ENCODE measurements at regions not wholly inside any gene's neighbourhood (a gene's known extent, or its start where the extent isn't known, plus 50 kb on each side); places are given as distances from the start of the nearest gene placed in this dataset.

- H3K36me3 Mint-ChIP-seq (ENCODE audit: insufficient read depth in 1 of 3, low read depth in 3 of 3), result no peaks in the 10 kb centered on the region
- H3K9me3 Mint-ChIP-seq, result no peaks in the 10 kb centered on the region
- no peak overlapping the region for H3K27ac ChIP-seq (ENCODE audit: insufficient read length, low read depth, low read length)
- no peak overlapping the region for H3K18ac ChIP-seq (ENCODE audit: insufficient read length, low read depth, low read length)
- no peak overlapping the region for H3K4ac ChIP-seq (ENCODE audit: low read depth, low read length)
- no CpG with 5 or more reads among the region's 6 CpGs for WGBS (ENCODE audit: extremely low coverage, insufficient read length, low lambda C conversion rate)
- no peaks in the 10 kb centered on the region for H3K27me3 ChIP-seq (ENCODE audit: insufficient read depth, low read length)
- H3K4me3 Mint-ChIP-seq, result no peak overlapping the region
- H3K79me2 ChIP-seq (ENCODE audit: insufficient read depth, low read length), result no peaks in the 10 kb centered on the region
- no peak overlapping the region for H3K14ac ChIP-seq (ENCODE audit: insufficient read depth, low read length)
- TF ChIP-seq, protein P1, sequence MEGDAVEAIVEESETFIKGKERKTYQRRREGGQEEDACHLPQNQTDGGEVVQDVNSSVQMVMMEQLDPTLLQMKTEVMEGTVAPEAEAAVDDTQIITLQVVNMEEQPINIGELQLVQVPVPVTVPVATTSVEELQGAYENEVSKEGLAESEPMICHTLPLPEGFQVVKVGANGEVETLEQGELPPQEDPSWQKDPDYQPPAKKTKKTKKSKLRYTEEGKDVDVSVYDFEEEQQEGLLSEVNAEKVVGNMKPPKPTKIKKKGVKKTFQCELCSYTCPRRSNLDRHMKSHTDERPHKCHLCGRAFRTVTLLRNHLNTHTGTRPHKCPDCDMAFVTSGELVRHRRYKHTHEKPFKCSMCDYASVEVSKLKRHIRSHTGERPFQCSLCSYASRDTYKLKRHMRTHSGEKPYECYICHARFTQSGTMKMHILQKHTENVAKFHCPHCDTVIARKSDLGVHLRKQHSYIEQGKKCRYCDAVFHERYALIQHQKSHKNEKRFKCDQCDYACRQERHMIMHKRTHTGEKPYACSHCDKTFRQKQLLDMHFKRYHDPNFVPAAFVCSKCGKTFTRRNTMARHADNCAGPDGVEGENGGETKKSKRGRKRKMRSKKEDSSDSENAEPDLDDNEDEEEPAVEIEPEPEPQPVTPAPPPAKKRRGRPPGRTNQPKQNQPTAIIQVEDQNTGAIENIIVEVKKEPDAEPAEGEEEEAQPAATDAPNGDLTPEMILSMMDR (conservative IDR thresholded peaks at IDR 0.05), result no peak
- H3T11ph ChIP-seq (ENCODE audit: low read length), result no peak overlapping the region
- H3K9me3 ChIP-seq (ENCODE audit: control insufficient read depth, low read depth, low read length), result no peaks in the 10 kb centered on the region
- no peak overlapping the region for H2BK5ac ChIP-seq (ENCODE audit: insufficient read length, low read length)
- H3K27me3 Mint-ChIP-seq (ENCODE audit: low read depth), result no peaks in the 10 kb centered on the region; the same call in 1 of the 2 replicates
- no peak overlapping the region for H2BK120ac ChIP-seq (ENCODE audit: low read depth, low read length, poor library complexity, severe bottlenecking)
- no peak overlapping the region for H3K56ac ChIP-seq (ENCODE audit: insufficient read length, low read depth, low read length)
- H4K91ac ChIP-seq (ENCODE audit: insufficient read length, low read depth, low read length), result no peak overlapping the region
- H4K20me1 ChIP-seq (ENCODE audit: control insufficient read depth, insufficient read depth, insufficient read length), result no peaks in the 10 kb centered on the region
- H3K23me2 ChIP-seq (ENCODE audit: insufficient read length, low read depth, low read length, poor library complexity, severe bottlenecking), result no peaks in the 10 kb centered on the region
- no peak overlapping the region for H3K27ac Mint-ChIP-seq
- no peaks in the 10 kb centered on the region for H3K79me1 ChIP-seq (ENCODE audit: insufficient read depth, low read depth, low read length, poor library complexity, severe bottlenecking)
- no peak overlapping the region for H3K4me2 ChIP-seq (ENCODE audit: insufficient read depth, insufficient read length, low read length)
- no peak overlapping the region for H4K8ac ChIP-seq (replicated peaks; ENCODE audit: insufficient read length, low read depth, low read length)
- H3K9ac ChIP-seq (ENCODE audit: extremely low read depth, insufficient read length, low read length), result no peak overlapping the region
- no peak overlapping the region for H2AFZ ChIP-seq (ENCODE audit: low read length)
- no peak overlapping the region for H4K5ac ChIP-seq (ENCODE audit: insufficient read length, low read depth, low read length)
- H2BK15ac ChIP-seq (ENCODE audit: low read depth, low read length), result no peak overlapping the region
- no peak overlapping the region for H3K23ac ChIP-seq (ENCODE audit: insufficient read length, low read depth, low read length)
- H2BK20ac ChIP-seq (ENCODE audit: low read depth, low read length, poor library complexity, severe bottlenecking), result no peak overlapping the region
- peaks cover 0 to 8% of the 10 kb centered on the region in 2 experiments; a peak in 3 of 4 replicates for H3K4me1 Mint-ChIP-seq
- no peak overlapping the region for H2AK5ac ChIP-seq (ENCODE audit: insufficient read length, low read length)
- no peaks in the 10 kb centered on the region for H3K4me1 ChIP-seq (ENCODE audit: insufficient read depth, low read length)
- no peak for DNase-seq
- no peak overlapping the region for H2BK12ac ChIP-seq (ENCODE audit: insufficient read length, low read depth, low read length)
Observed at GRCh38 chr11:76292583-76293188, 86.4 kb upstream of the WNT11 start.

Measured in H9 (cell line).